Activated naive CD8-positive, alpha-beta T cell treated with anti-CD3 and anti-CD28 coated beads, Interleukin-2, amount 50 U/mL, for 24 hours (primary cell): ENCODE measurements at regions not wholly inside any gene's neighbourhood (a gene's known extent, or its start where the extent isn't known, plus 50 kb on each side); places are given as distances from the start of the nearest gene placed in this dataset.

Experiments used
- ATAC-seq: fragments of 150-1000 bp; cut with Tn5 transposase; one replicate; pipeline ENCODE4 v1.10.0; 2021
- DNase-seq: peaks from one replicate; pipeline ENCODE4 v3.0.0; 2021
- H3K27ac Mint-ChIP-seq: one replicate; pipeline ENCODE4 v1.8.0; 2021; ENCODE audit warnings: mild to moderate bottlenecking, mixed read lengths
- H3K27me3 Mint-ChIP-seq: one replicate; pipeline ENCODE4 v1.8.0; 2021; ENCODE audit warnings: mixed read lengths
- H3K36me3 Mint-ChIP-seq: one replicate; pipeline ENCODE4 v1.8.0; 2021; ENCODE audit warnings: low read depth, mixed read lengths
- H3K4me1 Mint-ChIP-seq: one replicate; pipeline ENCODE4 v1.8.0; 2021; ENCODE audit warnings: mixed read lengths
- H3K4me3 Mint-ChIP-seq: one replicate; pipeline ENCODE4 v1.8.0; 2021; ENCODE audit warnings: mild to moderate bottlenecking, moderate library complexity, mixed read lengths
- H3K9me3 Mint-ChIP-seq: one replicate; pipeline ENCODE4 v1.8.0; 2021; ENCODE audit warnings: mixed read lengths

GRCh38 chr2:128390991-128391630, 72.4 kb upstream of the HS6ST1 start:
- H3K27me3 Mint-ChIP-seq: no peaks in the 10 kb centered on the region
- H3K4me1 Mint-ChIP-seq: no peaks in the 10 kb centered on the region
- H3K9me3 Mint-ChIP-seq: no peaks in the 10 kb centered on the region
- ATAC-seq (no peak), DNase-seq (no peak)
- no peaks in the 10 kb centered on the region for H3K36me3 Mint-ChIP-seq
- no peak overlapping the region for H3K4me3 Mint-ChIP-seq
- no peak overlapping the region for H3K27ac Mint-ChIP-seq

DNA sequence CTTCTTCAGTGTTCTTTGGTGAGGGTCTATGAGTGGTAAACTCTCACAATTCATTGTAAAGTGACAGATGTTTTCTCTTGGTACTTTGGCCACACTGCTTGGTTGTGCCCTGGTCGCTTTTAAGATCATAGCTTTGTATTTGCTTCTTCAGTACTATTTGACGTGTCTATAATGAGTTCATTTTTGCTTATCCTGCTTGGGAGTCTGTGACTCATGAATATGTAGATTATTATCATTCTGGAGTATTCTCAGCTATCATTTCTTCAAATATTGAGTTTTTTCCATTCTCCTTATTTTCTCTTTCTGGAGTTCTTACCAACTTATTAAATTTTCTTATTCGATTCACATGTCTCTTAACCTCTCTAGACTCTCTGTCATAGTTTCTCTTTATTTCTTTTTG, 73.0 kb upstream of the HS6ST1 start:
- no peak for ATAC-seq
- no peaks in the 10 kb centered on the region for H3K9me3 Mint-ChIP-seq
- no peak overlapping the region for H3K4me3 Mint-ChIP-seq
- no peaks in the 10 kb centered on the region for H3K4me1 Mint-ChIP-seq
- no peaks in the 10 kb centered on the region for H3K27me3 Mint-ChIP-seq
- no peak overlapping the region for H3K27ac Mint-ChIP-seq
- no peak for DNase-seq
- H3K36me3 Mint-ChIP-seq: no peaks in the 10 kb centered on the region

GRCh38 chr2:128392207-128392606, 73.5 kb upstream of the HS6ST1 start:
- no peaks in the 10 kb centered on the region for H3K9me3 Mint-ChIP-seq
- H3K4me3 Mint-ChIP-seq: no peak overlapping the region
- DNase-seq (no peak), ATAC-seq (no peak)
- no peak overlapping the region for H3K27ac Mint-ChIP-seq
- no peaks in the 10 kb centered on the region for H3K36me3 Mint-ChIP-seq
- no peaks in the 10 kb centered on the region for H3K4me1 Mint-ChIP-seq
- H3K27me3 Mint-ChIP-seq: no peaks in the 10 kb centered on the region

- ATAC-seq (no peak), DNase-seq (no peak)
- no peaks in the 10 kb centered on the region for H3K36me3 Mint-ChIP-seq
- H3K27ac Mint-ChIP-seq: no peak overlapping the region
- no peaks in the 10 kb centered on the region for H3K27me3 Mint-ChIP-seq
- H3K4me3 Mint-ChIP-seq: no peak overlapping the region
- no peaks in the 10 kb centered on the region for H3K4me1 Mint-ChIP-seq
- H3K9me3 Mint-ChIP-seq: no peaks in the 10 kb centered on the region
These were observed 75.5 kb upstream of the HS6ST1 start for GRCh38 chr2:128394007-128394730.

DNA sequence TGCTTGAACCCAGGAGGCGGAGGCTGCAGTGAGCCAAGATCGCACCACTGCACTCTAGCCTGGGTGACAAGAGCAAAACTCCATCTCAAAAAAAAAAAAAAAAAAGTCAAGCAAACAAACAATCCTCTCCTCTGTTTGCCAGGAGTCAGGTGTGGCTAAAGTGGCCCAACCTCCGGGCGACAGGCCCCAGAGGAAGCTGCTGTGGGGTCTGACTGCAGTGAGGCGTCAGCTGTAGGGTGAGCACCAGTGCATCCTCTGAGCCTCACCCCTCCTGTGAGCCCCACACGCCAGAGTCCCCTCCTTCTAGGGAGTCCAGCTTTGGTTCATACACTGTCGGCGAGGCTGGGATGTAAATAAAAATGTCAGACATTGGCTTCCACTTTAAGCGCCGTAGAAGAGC, 76.5 kb upstream of the HS6ST1 start:
- H3K27ac Mint-ChIP-seq: no peak overlapping the region
- H3K4me1 Mint-ChIP-seq: no peaks in the 10 kb centered on the region
- no peaks in the 10 kb centered on the region for H3K9me3 Mint-ChIP-seq
- ATAC-seq (no peak), DNase-seq (no peak)
- peaks cover 7% of the 10 kb centered on the region for H3K27me3 Mint-ChIP-seq
- no peak overlapping the region for H3K4me3 Mint-ChIP-seq
- no peaks in the 10 kb centered on the region for H3K36me3 Mint-ChIP-seq

GRCh38 chr2:128395640-128396499, 77.2 kb upstream of the HS6ST1 start:
- Mint-ChIP-seq H3K27ac (no peak overlapping the region), H3K27me3 (peaks cover 8% of the 10 kb centered on the region), H3K36me3 (no peaks in the 10 kb centered on the region), H3K9me3 (no peaks in the 10 kb centered on the region), H3K4me1 (no peaks in the 10 kb centered on the region), H3K4me3 (no peak overlapping the region)
- DNase-seq (no peak), ATAC-seq (no peak)

DNA sequence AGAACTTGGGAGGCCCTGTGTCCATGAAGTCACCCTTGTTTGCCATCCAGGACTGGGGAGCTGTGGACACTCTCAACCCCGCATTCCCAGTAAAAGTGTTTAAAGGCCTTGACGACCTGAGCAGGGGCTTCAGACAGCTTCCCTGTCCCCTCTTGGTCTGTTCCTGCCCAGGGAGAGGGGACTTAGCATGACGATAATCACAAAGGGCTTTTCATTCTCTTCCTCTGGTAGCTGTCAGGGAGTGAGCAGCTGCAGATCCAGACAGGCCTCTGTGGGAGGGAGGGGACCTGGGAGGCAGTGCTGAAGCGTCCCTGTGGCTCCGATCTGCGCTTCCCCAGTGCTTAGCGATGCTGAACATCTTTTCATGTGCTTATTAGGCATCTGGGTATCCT, 77.8 kb upstream of the HS6ST1 start:
- DNase-seq: no peak
- ATAC-seq: no peak

GRCh38 chr2:128396946-128397345, 78.3 kb upstream of the HS6ST1 start:
- no peaks in the 10 kb centered on the region for H3K4me1 Mint-ChIP-seq
- no peak overlapping the region for H3K27ac Mint-ChIP-seq

More for the DNA sequence above, 77.8 kb upstream of the HS6ST1 start:
- Mint-ChIP-seq H3K4me1 (no peaks in the 10 kb centered on the region), H3K27me3 (peaks cover 8% of the 10 kb centered on the region), H3K9me3 (no peaks in the 10 kb centered on the region), H3K4me3 (no peak overlapping the region), H3K36me3 (no peaks in the 10 kb centered on the region), H3K27ac (no peak overlapping the region)

GRCh38 chr2:128399256-128399655, 80.6 kb upstream of the HS6ST1 start:
- H3K4me3 Mint-ChIP-seq: no peak overlapping the region
- no peak overlapping the region for H3K27ac Mint-ChIP-seq
- ATAC-seq (no peak), DNase-seq (no peak)
- H3K4me1 Mint-ChIP-seq: no peaks in the 10 kb centered on the region
- H3K9me3 Mint-ChIP-seq: no peaks in the 10 kb centered on the region
- no peaks in the 10 kb centered on the region for H3K36me3 Mint-ChIP-seq
- peaks cover 11% of the 10 kb centered on the region for H3K27me3 Mint-ChIP-seq

More at GRCh38 chr2:128396946-128397345, 78.3 kb upstream of the HS6ST1 start:
- ATAC-seq (no peak), DNase-seq (no peak)
- Mint-ChIP-seq H3K36me3 (no peaks in the 10 kb centered on the region), H3K9me3 (no peaks in the 10 kb centered on the region), H3K27me3 (peaks cover 11% of the 10 kb centered on the region), H3K4me3 (no peak overlapping the region)

DNA sequence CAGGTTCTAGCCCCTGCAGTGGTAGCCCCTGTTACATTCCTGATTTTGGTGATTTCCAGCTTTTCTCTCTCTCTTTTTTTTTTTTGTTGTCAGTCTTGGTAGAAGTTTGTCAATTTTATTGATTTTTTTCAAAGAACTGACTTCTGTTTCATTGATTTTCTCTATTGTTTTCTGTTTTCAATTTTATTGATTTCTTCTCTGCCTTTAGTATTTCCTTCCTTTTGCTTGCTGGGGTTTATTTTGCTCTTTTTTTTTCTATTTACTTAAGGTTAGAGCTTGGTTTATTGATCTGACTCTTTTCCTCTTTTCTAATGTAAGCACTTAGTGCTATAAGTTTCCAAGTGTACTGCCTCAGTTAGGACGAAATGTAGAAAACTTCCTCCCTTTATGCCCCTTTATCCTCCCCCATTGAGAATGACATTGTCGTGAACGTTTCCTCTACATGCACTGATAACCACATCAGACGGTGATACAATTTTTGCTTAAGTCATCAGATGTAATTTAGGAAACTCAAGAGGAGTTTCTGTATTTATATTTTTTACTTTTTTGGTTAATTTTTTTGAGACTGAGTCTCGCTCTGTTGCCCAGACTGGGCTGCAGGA, 81.1 kb upstream of the HS6ST1 start:
- Mint-ChIP-seq H3K36me3 (no peaks in the 10 kb centered on the region), H3K4me3 (no peak overlapping the region), H3K4me1 (no peaks in the 10 kb centered on the region), H3K27ac (no peak overlapping the region), H3K27me3 (peaks cover 11% of the 10 kb centered on the region), H3K9me3 (no peaks in the 10 kb centered on the region)
- ATAC-seq (no peak), DNase-seq (no peak)

- Mint-ChIP-seq H3K4me1 (no peaks in the 10 kb centered on the region), H3K27ac (no peak overlapping the region), H3K36me3 (no peaks in the 10 kb centered on the region)
These were observed 83.0 kb upstream of the HS6ST1 start for GRCh38 chr2:128401680-128402079.

GRCh38 chr2:128402911-128403670, 84.4 kb upstream of the HS6ST1 start:
- Mint-ChIP-seq H3K4me1 (no peaks in the 10 kb centered on the region), H3K27me3 (peaks cover 11% of the 10 kb centered on the region), H3K27ac (no peak overlapping the region), H3K36me3 (no peaks in the 10 kb centered on the region), H3K9me3 (no peaks in the 10 kb centered on the region), H3K4me3 (no peak overlapping the region)
- no peak for ATAC-seq
- no peak for DNase-seq

More at GRCh38 chr2:128401680-128402079, 83.0 kb upstream of the HS6ST1 start:
- Mint-ChIP-seq H3K9me3 (no peaks in the 10 kb centered on the region), H3K4me3 (no peak overlapping the region), H3K27me3 (peaks cover 11% of the 10 kb centered on the region)
- no peak for DNase-seq
- ATAC-seq: no peak

- Mint-ChIP-seq H3K4me1 (no peaks in the 10 kb centered on the region), H3K4me3 (no peak overlapping the region), H3K36me3 (no peaks in the 10 kb centered on the region), H3K27me3 (peaks cover 11% of the 10 kb centered on the region), H3K27ac (no peak overlapping the region), H3K9me3 (no peaks in the 10 kb centered on the region)
- ATAC-seq (no peak), DNase-seq (no peak)
These were observed 85.4 kb upstream of the HS6ST1 start for GRCh38 chr2:128403814-128404708.
